HepG2 (cell line): ENCODE measurements at regions not wholly inside any gene's neighbourhood (a gene's known extent, or its start where the extent isn't known, plus 50 kb on each side); places are given as distances from the start of the nearest gene placed in this dataset.

Experiments
- ATAC-seq: fragments of 200-7000 bp; cut with Tn5 transposase; 3 replicates; pipeline ENCODE4 v1.9.1; 2020; ENCODE audit warnings: mild to moderate bottlenecking, moderate library complexity
- BruUV-seq: library from RNA; stranded (reverse); fragments of 400-500 nt; replicated peaks from 2 replicates; lab custom pipeline; 2021; lab: Mats Ljungman, UMichigan
- CTCF ChIA-PET: fragments of 300-600 bp; formaldehyde crosslinking; extraction: SDS; loops from one replicate; lab custom pipeline; 2021; ENCODE audit warnings: low total read pairs, inconsistent platforms, low intra/inter-chr PET ratio; lab: Yijun Ruan, JAX
- POLR2A ChIA-PET: fragments of 350-600 bp; sonication (Branson Sonifier 250); formaldehyde crosslinking; loops from one replicate; lab custom pipeline; 2020; ENCODE audit warnings: antibody characterized with exemption, inconsistent platforms; lab: Yijun Ruan, JAX
- DNase-seq: peaks from one replicate; pipeline ENCODE4 v3.0.0-alpha.2; 2015; ENCODE audit warnings: low spot score
- FAIRE-seq: peaks from 3 replicates; lab custom pipeline; 2011; peaks lifted over from hg19 to GRCh38; lab: Jason Lieb, UNC
- H2AFZ ChIP-seq: one replicate; pipeline ENCODE4 v1.6.1; 2011; ENCODE audit warnings: low read length, inconsistent platforms
- H3K27ac ChIP-seq: fragments of 300-600 bp; 3 replicates; pipeline ENCODE4 v1.8.0; 2011; ENCODE audit warnings: mixed run types, mild to moderate bottlenecking, mixed read lengths, low read length, inconsistent platforms; ENCODE audit not compliant: insufficient read depth; ENCODE audit errors: extremely low read length
- H3K27me3 ChIP-seq, 2 experiments: fragments of 200-600 bp in 1 of 2; 2 replicates in 1 of 2; 3 replicates in 1 of 2; pipeline versions ENCODE4 v1.6.0 to v1.8.0; 2011; ENCODE audit warnings: low read length in 2 of 2, mild to moderate bottlenecking in 2 of 2, moderate library complexity in 2 of 2, inconsistent platforms in 1 of 2; ENCODE audit not compliant: insufficient read depth in 2 of 2, control insufficient read depth in 1 of 2
- H3K36me3 ChIP-seq, 2 experiments: fragments of 200-600 bp in 1 of 2; replicated peaks in 1 of 2; 2 replicates in 1 of 2; 3 replicates in 1 of 2; pipeline versions ENCODE4 v1.5.1 to v1.8.0; 2011; ENCODE audit warnings: low read length in 2 of 2, inconsistent platforms in 1 of 2; ENCODE audit not compliant: insufficient read depth in 2 of 2, control insufficient read depth in 1 of 2
- H3K4me1 ChIP-seq: 2 replicates; pipeline ENCODE4 v1.5.1; 2012; ENCODE audit warnings: low read length, inconsistent platforms; ENCODE audit not compliant: insufficient read depth
- H3K4me2 ChIP-seq: 2 replicates; pipeline ENCODE4 v1.6.0; 2011; ENCODE audit warnings: low read depth, low read length, inconsistent platforms
- H3K4me3 ChIP-seq, 3 experiments: fragments of 200-600 bp in 1 of 3; sonication (generic), shearing (Covaris generic) in 1 of 3; replicated peaks in 1 of 3; 2 replicates each; pipeline ENCODE4 v1.5.1; 2011 to 2016; ENCODE audit warnings: low read length in 3 of 3, inconsistent platforms in 2 of 3, low read depth in 2 of 3, mild to moderate bottlenecking in 2 of 3, control low read depth in 1 of 3, mixed read lengths in 1 of 3; ENCODE audit not compliant: insufficient read depth in 1 of 3
- H3K79me2 ChIP-seq: one replicate; pipeline ENCODE4 v1.6.1; 2011; ENCODE audit warnings: low read length, inconsistent platforms; ENCODE audit not compliant: insufficient read depth
- H3K9ac ChIP-seq: 2 replicates; pipeline ENCODE4 v1.6.0; 2011; ENCODE audit warnings: mild to moderate bottlenecking, low read depth, low read length, inconsistent platforms; ENCODE audit not compliant: insufficient read depth
- H3K9me3 ChIP-seq: 2 replicates; pipeline ENCODE4 v1.5.1; 2012; ENCODE audit warnings: mild to moderate bottlenecking, low read length
- H4K20me1 ChIP-seq: 2 replicates; pipeline ENCODE4 v1.6.0; 2011; ENCODE audit warnings: inconsistent platforms, mild to moderate bottlenecking, low read length, moderate library complexity; ENCODE audit not compliant: insufficient read depth
- ARNTL ChIP-seq: sonication (generic); formaldehyde crosslinking; IDR thresholded peaks from 2 replicates; pipeline ENCODE4 v1.4.0; 2020; ENCODE audit warnings: mild to moderate bottlenecking, missing genetic modification reagents
- FOXO1 ChIP-seq: sonication (generic); formaldehyde crosslinking; IDR thresholded peaks from 2 replicates; pipeline ENCODE4 v1.4.0; 2020; ENCODE audit warnings: missing genetic modification reagents
- HDAC2 ChIP-seq: sonication (generic); formaldehyde crosslinking; IDR thresholded peaks from 2 replicates; pipeline ENCODE4 v1.4.0; 2020; ENCODE audit warnings: missing genetic modification reagents
- IRF2 ChIP-seq: IDR thresholded peaks from 2 replicates; pipeline ENCODE4 v1.6.1; 2018; ENCODE audit warnings: missing genetic modification reagents, missing compliant biosample characterization
- MEF2D ChIP-seq: sonication (generic); formaldehyde crosslinking; IDR thresholded peaks from 2 replicates; pipeline ENCODE4 v1.5.1; 2020; ENCODE audit warnings: mild to moderate bottlenecking, missing genetic modification reagents
- NFKB2 ChIP-seq: sonication (generic); formaldehyde crosslinking; IDR thresholded peaks from 2 replicates; pipeline ENCODE4 v1.4.0; 2020; ENCODE audit warnings: missing genetic modification reagents, borderline replicate concordance
- PHB2 ChIP-seq: fragments of 450-650 bp; IDR thresholded peaks from 2 replicates; pipeline ENCODE4 v1.6.1; 2018; ENCODE audit not compliant: partially characterized antibody
- POLR2AphosphoS5 ChIP-seq: IDR thresholded peaks from 2 replicates; pipeline ENCODE4 v1.6.1; 2012; ENCODE audit warnings: low read depth, low read length
- RAD51 ChIP-seq: fragments of 450-650 bp; IDR thresholded peaks from 2 replicates; pipeline ENCODE4 v1.6.1; 2016; ENCODE audit warnings: borderline replicate concordance
- SOX6 ChIP-seq, 2 experiments: fragments of 450-650 bp in 1 of 2; sonication (generic) in 1 of 2; formaldehyde crosslinking in 1 of 2; IDR thresholded peaks; 2 replicates each; pipeline versions ENCODE4 v1.4.0 to v1.6.1; 2017 to 2020; ENCODE audit warnings: antibody characterized with exemption in 1 of 2, mild to moderate bottlenecking in 1 of 2, missing genetic modification reagents in 1 of 2
- SP1 ChIP-seq, 2 experiments: fragments of 450-650 bp in 1 of 2; sonication (generic) in 1 of 2; formaldehyde crosslinking in 1 of 2; IDR thresholded peaks; 2 replicates each; pipeline versions ENCODE4 v1.4.0 to v1.6.1; 2016 to 2020; ENCODE audit warnings: missing genetic modification reagents in 1 of 2
- YY1 ChIP-seq: IDR thresholded peaks from 2 replicates; pipeline ENCODE4 v1.6.1; 2011; ENCODE audit warnings: low read length, low read depth, moderate library complexity, mild to moderate bottlenecking; ENCODE audit not compliant: insufficient read depth, insufficient replicate concordance
- ZNF121 ChIP-seq: sonication (generic); formaldehyde crosslinking; IDR thresholded peaks from 2 replicates; pipeline ENCODE4 v1.5.0; 2020; ENCODE audit warnings: mild to moderate bottlenecking, missing genetic modification reagents
- ZNF44 ChIP-seq: sonication (generic); formaldehyde crosslinking; IDR thresholded peaks from 2 replicates; pipeline ENCODE4 v1.5.1; 2020; ENCODE audit warnings: mild to moderate bottlenecking, missing genetic modification reagents
- ZNF788 ChIP-seq: sonication (generic); formaldehyde crosslinking; IDR thresholded peaks from 2 replicates; pipeline ENCODE4 v1.5.0; 2020; ENCODE audit warnings: mild to moderate bottlenecking, missing genetic modification reagents, borderline replicate concordance
- WGBS: methylation state at CpG from one replicate; pipeline ENCODE4 v1.1.6; 2017; ENCODE audit warnings: low lambda C conversion rate; 5-methylcytosine and 5-hydroxymethylcytosine counted together
- in situ Hi-C: cut with HindIII; loops from 2 replicates; pipeline ENCODE4 v1.10.0; 2017; ENCODE audit warnings: low pct_unique_long_range_greater_than_20kb; ENCODE audit not compliant: extremely low pct_ligation_motif_present
- intact Hi-C: fragments of 100-400 bp; cut with micrococcal nuclease; formaldehyde crosslinking; loops from one replicate; pipeline ENCODE4 v1.10.0; 2022; ENCODE audit not compliant: unreplicated experiment
- TF ChIP-seq, protein P1 (sequence below): sonication (generic); formaldehyde crosslinking; IDR thresholded peaks from 2 replicates; pipeline ENCODE4 v1.4.0; 2020; ENCODE audit warnings: missing genetic modification reagents, borderline replicate concordance
- TF ChIP-seq, protein P2 (sequence below): sonication (generic); formaldehyde crosslinking; IDR thresholded peaks from 2 replicates; pipeline ENCODE4 v1.4.0; 2020; ENCODE audit warnings: mild to moderate bottlenecking, low read depth, missing genetic modification reagents

DNA sequence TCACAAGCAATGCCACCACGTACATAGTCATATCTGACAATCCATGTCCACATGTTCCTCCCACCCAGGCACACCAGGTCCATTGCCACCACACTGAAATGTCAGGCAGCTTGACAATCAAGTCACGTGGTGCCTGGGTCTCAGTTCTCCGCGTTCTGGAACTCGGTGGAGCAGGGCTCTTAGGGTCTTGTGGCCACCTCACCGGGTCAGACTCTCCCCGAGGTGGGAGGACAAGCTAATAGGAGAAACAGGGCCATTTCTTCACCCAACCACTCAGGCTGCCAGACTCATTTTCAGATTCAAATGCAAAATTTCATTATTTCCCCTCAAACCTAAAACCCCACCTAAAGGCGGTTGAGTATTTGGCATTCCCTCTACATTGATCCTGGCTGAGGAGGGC, 200.5 kb upstream of the GAS1 start (continued):
- TF ChIP-seq, protein P1, sequence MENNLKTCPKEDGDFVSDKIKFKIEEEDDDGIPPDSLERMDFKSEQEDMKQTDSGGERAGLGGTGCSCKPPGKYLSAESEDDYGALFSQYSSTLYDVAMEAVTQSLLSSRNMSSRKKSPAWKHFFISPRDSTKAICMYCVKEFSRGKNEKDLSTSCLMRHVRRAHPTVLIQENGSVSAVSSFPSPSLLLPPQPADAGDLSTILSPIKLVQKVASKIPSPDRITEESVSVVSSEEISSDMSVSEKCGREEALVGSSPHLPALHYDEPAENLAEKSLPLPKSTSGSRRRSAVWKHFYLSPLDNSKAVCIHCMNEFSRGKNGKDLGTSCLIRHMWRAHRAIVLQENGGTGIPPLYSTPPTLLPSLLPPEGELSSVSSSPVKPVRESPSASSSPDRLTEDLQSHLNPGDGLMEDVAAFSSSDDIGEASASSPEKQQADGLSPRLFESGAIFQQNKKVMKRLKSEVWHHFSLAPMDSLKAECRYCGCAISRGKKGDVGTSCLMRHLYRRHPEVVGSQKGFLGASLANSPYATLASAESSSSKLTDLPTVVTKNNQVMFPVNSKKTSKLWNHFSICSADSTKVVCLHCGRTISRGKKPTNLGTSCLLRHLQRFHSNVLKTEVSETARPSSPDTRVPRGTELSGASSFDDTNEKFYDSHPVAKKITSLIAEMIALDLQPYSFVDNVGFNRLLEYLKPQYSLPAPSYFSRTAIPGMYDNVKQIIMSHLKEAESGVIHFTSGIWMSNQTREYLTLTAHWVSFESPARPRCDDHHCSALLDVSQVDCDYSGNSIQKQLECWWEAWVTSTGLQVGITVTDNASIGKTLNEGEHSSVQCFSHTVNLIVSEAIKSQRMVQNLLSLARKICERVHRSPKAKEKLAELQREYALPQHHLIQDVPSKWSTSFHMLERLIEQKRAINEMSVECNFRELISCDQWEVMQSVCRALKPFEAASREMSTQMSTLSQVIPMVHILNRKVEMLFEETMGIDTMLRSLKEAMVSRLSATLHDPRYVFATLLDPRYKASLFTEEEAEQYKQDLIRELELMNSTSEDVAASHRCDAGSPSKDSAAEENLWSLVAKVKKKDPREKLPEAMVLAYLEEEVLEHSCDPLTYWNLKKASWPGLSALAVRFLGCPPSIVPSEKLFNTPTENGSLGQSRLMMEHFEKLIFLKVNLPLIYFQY: no peak
- TF ChIP-seq HDAC2: no peak
- TF ChIP-seq, all 625 proteins: peak for 0

DNA sequence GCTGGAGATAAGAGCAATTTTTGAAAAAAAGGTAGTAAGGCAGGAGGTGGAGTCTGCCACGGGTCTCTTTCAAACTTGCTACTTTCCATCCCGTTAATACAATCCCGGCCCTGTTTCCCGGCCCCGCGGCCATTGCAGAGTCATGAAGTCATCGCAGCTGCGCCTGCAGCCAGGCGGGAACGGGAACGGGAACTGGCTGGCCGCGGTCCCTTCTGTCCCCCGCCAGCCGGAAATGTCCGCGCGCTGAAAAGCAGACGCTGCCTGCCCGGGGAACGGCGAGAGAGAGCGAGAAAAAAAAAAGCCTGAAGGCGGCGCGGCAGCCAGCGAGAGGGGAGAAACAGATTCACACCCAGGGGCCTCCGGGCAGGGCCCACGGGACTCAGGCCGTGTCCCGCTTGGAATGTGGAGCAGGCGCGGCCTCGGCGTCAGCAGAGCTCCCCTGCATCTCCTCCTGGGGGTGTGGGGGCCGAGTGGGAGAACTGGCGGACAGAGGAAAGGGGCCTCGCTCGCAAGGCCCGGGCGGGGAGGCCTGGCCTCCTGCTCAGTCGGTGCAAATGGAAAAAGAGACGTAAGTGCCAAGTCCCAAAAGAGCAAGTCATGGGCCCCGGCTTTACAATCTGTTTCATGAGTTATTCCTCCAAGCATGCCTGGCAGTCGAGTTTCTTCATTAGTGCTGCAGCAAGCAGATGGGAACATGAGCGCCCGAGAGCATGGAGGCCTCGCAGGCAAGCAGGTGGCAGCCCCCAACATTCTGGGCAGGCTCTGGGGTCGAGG, 201.2 kb upstream of the GAS1 start:
- ChIA-PET CTCF (no interaction called here), POLR2A (no interaction called here)
- Histone ChIP-seq H3K9ac (no peak overlapping the region), H3K4me1 (no peaks in the 10 kb centered on the region), H3K4me2 (peak overlapping the region; percentile 20; the same call in 1 of the 2 replicates), H3K27me3 (peaks cover 5 to 47% of the 10 kb centered on the region in 2 experiments; a peak in 3 of 5 replicates), H3K36me3 (no peaks in the 10 kb centered on the region), H3K4me3 (no peak overlapping the region), H3K79me2 (no peaks in the 10 kb centered on the region), H4K20me1 (no peaks in the 10 kb centered on the region), H2AFZ (no peak overlapping the region), H3K27ac (no peak overlapping the region), H3K9me3 (no peaks in the 10 kb centered on the region)
- intact Hi-C loops (no loop called here), in situ Hi-C loops (no loop called here)
- peak; percentile 68 for ATAC-seq
- FAIRE-seq: no peak
- no TSS peak for BruUV-seq
- DNase-seq: no peak
- WGBS: 22% methylated on average over 34 of the region's 49 CpGs
- TF ChIP-seq SOX6 (IDR thresholded peaks at IDR 0.05): no peak
- TF ChIP-seq SOX6 (CRISPR knock-in tag; IDR thresholded peaks at IDR 0.05): no peak
- no peak for TF ChIP-seq ARNTL (CRISPR knock-in tag)
- TF ChIP-seq, protein P2, sequence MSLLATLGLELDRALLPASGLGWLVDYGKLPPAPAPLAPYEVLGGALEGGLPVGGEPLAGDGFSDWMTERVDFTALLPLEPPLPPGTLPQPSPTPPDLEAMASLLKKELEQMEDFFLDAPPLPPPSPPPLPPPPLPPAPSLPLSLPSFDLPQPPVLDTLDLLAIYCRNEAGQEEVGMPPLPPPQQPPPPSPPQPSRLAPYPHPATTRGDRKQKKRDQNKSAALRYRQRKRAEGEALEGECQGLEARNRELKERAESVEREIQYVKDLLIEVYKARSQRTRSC: no peak
- no peak for TF ChIP-seq ZNF121 (CRISPR knock-in tag)
- TF ChIP-seq ZNF788 (CRISPR knock-in tag): no peak
- TF ChIP-seq MEF2D: no peak
- no peak for TF ChIP-seq NFKB2
- no peak for TF ChIP-seq POLR2AphosphoS5
- TF ChIP-seq IRF2 (CRISPR knock-in tag): no peak
- no peak for TF ChIP-seq ZNF44 (CRISPR knock-in tag)
- TF ChIP-seq YY1: peak; percentile 37
- TF ChIP-seq FOXO1 (CRISPR knock-in tag): no peak
- no peak for TF ChIP-seq SP1 (IDR thresholded peaks at IDR 0.05)
- no peak for TF ChIP-seq SP1 (CRISPR knock-in tag; IDR thresholded peaks at IDR 0.05)
- TF ChIP-seq PHB2: no peak
- no peak for TF ChIP-seq RAD51
